ENCODE measurements at regions not wholly inside any gene's neighbourhood (a gene's known extent, or its start where the extent isn't known, plus 50 kb on each side); places are given as distances from the start of the nearest gene placed in this dataset.

DNA sequence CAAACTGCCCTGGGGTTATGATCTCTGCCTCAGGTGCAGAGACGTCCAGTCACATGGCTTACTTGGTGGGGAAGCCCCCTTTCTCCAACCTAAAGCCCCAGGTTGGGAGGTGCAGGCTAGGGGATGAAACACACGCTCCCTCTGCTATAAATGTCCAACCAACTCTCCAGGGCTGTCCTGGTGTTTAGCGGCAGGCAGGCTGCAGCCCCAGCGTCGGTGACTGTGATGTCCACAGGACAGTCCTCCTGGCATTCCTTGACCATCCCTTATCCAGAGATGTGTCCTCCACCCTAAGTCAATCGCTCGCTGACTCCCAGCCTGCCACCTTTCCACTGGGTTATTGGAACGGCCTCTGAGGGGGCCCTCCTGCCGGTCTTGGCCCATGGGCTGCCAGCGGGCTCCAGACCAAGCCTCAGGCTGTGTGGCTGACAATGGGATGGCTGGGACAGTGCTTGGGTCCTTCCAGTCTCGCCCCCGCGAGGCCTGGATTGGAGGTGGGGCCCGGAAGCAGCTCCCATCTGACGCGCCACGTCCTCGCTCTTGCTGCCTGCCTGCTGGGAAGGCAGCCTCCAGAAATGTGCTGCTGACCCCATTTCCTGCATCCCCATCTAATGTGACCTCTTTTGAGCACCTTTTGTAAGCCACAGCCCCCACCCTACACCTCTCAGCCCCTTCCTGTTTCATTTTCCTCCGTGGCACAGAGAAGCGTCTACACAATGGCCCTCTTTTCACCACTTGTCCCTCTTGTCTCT, 60.8 kb upstream of the ADRA2C start:
- H3K9me3 ChIP-seq (ENCODE audit: control insufficient read depth in 2 of 2, insufficient read depth in 1 of 2, low read depth in 1 of 2, low read length in 1 of 2) = no peaks in the 10 kb centered on the region
- H3K4me1 ChIP-seq (ENCODE audit: control insufficient read depth in 2 of 2, insufficient read depth in 2 of 2, low read length in 1 of 2) = peaks cover 0 to 3% of the 10 kb centered on the region in 2 donors
- no peak overlapping the region for H3K4me3 ChIP-seq (ENCODE audit: low read depth in 1 of 2, low read length in 2 of 2)
- WGBS, 2 donors = 83 to 84% methylated on average over 20 of the region's 20 CpGs
- no peaks in the 10 kb centered on the region for H3K36me3 ChIP-seq (ENCODE audit: control insufficient read depth in 2 of 2, insufficient read depth in 2 of 2, low read length in 1 of 2)
- H3K27ac ChIP-seq (ENCODE audit: low read depth in 2 of 2, low read length in 1 of 2) = no peak overlapping the region
- peaks cover 3 to 14% of the 10 kb centered on the region in 2 donors for H3K27me3 ChIP-seq (ENCODE audit: control insufficient read depth in 1 of 2, insufficient read depth in 2 of 2, low read length in 2 of 2)

DNA sequence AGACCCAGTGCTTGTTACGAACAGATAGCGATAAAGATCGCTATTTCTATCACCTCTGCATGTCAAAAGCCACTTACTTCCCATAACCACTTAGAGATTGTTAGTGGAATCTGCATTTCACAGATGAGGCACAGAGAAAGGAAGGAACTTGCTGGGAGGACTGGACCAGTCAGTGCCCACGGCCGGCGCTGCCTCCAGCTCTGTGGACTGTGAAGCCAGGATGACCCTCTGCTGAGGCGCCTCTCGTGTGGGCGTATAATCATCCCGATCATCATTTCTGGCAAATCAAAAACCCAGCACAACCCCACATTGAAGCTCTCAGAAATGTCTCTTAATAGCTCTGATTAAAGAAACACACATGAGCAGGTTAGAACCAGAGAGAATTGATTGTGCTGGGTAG, 61.5 kb upstream of the ADRA2C start:
- Histone ChIP-seq H3K27me3 (ENCODE audit: control insufficient read depth in 1 of 2, insufficient read depth in 2 of 2, low read length in 2 of 2) (peaks cover 3 to 14% of the 10 kb centered on the region in 2 donors), H3K27ac (ENCODE audit: low read depth in 2 of 2, low read length in 1 of 2) (no peak overlapping the region), H3K4me3 (ENCODE audit: low read depth in 1 of 2, low read length in 2 of 2) (no peak overlapping the region), H3K36me3 (ENCODE audit: control insufficient read depth in 2 of 2, insufficient read depth in 2 of 2, low read length in 1 of 2) (no peaks in the 10 kb centered on the region), H3K4me1 (ENCODE audit: control insufficient read depth in 2 of 2, insufficient read depth in 2 of 2, low read length in 1 of 2) (peaks cover 0 to 3% of the 10 kb centered on the region in 2 donors), H3K9me3 (ENCODE audit: control insufficient read depth in 2 of 2, insufficient read depth in 1 of 2, low read depth in 1 of 2, low read length in 1 of 2) (no peaks in the 10 kb centered on the region)
- 80 to 81% methylated on average over 10 of the region's 10 CpGs for WGBS, 2 donors

DNA sequence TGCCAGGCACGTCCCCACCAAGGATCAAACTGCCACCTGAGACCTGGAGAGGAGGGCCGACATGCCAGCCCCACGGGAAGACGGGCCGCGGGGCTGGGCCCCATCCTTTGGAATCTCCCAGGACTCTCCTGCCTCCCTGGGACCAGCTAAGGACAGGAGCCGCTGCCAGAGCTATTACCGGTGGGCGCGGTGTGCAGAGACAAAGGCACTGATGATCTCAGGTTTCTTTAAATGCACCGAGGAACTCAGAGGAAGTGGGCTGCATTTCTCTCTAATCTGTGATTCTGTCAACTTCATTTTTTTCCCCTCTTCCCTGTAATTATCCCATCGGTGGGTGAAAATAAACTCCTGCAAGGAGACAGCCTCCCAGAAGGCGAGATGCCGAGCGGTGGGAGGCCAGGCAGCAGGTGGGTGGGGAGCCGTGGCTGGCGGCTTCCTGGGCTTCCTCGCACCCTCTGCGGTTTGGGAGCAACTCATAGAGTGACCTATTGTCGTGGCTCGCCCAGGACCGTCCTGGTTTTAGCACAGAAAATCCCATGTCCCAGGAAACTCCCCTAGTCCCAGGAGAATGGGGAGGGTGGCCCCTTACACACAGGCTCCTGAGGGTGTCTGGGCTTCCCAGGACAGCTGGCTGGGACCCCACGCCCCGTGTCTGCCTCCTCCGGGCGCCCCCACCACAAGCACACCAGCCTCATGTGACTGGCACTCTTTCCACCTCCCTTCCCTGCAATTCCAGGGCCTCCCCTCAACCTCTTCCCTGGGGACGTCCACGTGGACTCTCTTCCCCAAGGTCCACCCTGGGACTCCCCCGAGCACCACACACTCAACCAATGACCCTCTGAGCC, 62.3 kb upstream of the ADRA2C start:
- Histone ChIP-seq H3K4me1 (ENCODE audit: control insufficient read depth in 2 of 2, insufficient read depth in 2 of 2, low read length in 1 of 2) (peaks cover 0 to 3% of the 10 kb centered on the region in 2 donors), H3K36me3 (ENCODE audit: control insufficient read depth in 2 of 2, insufficient read depth in 2 of 2, low read length in 1 of 2) (no peaks in the 10 kb centered on the region), H3K27ac (ENCODE audit: low read depth in 2 of 2, low read length in 1 of 2) (no peak overlapping the region), H3K27me3 (ENCODE audit: control insufficient read depth in 1 of 2, insufficient read depth in 2 of 2, low read length in 2 of 2) (peaks cover 3 to 18% of the 10 kb centered on the region in 2 donors), H3K9me3 (ENCODE audit: control insufficient read depth in 2 of 2, insufficient read depth in 1 of 2, low read depth in 1 of 2, low read length in 1 of 2) (no peaks in the 10 kb centered on the region), H3K4me3 (ENCODE audit: low read depth in 1 of 2, low read length in 2 of 2) (no peak overlapping the region)
- WGBS, 2 donors = 33 to 36% methylated on average over 29 of the region's 29 CpGs

DNA sequence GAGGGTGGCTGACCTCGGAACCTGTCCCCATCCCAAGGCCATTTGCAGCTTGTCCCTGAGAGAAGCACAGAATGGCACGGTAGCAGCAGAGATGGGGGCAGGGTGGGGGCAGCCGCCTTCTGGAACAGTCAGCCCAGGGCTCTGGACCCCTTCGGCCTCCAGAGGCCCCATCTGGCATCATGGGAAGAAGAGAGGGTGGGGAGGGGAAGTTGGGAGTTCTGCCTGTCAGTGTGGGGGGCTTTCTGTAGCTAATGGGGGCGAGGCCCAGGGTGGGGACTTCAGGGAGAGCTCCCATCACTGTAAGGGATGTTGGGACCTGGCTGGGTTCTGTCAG, 62.9 kb upstream of the ADRA2C start:
- Histone ChIP-seq H3K36me3 (ENCODE audit: control insufficient read depth in 2 of 2, insufficient read depth in 2 of 2, low read length in 1 of 2) (no peaks in the 10 kb centered on the region), H3K4me1 (ENCODE audit: control insufficient read depth in 2 of 2, insufficient read depth in 2 of 2, low read length in 1 of 2) (peaks cover 0 to 3% of the 10 kb centered on the region in 2 donors), H3K4me3 (ENCODE audit: low read depth in 1 of 2, low read length in 2 of 2) (no peak overlapping the region), H3K9me3 (ENCODE audit: control insufficient read depth in 2 of 2, insufficient read depth in 1 of 2, low read depth in 1 of 2, low read length in 1 of 2) (no peaks in the 10 kb centered on the region), H3K27me3 (ENCODE audit: control insufficient read depth in 1 of 2, insufficient read depth in 2 of 2, low read length in 2 of 2) (peaks cover 3 to 18% of the 10 kb centered on the region in 2 donors), H3K27ac (ENCODE audit: low read depth in 2 of 2, low read length in 1 of 2) (no peak overlapping the region)
- 40 to 42% methylated on average over 4 to 5 of the region's 5 CpGs for WGBS, 2 donors

- no peak overlapping the region for H3K4me3 ChIP-seq (ENCODE audit: low read depth in 1 of 2, low read length in 2 of 2)
- peaks cover 0 to 3% of the 10 kb centered on the region in 2 donors for H3K4me1 ChIP-seq (ENCODE audit: control insufficient read depth in 2 of 2, insufficient read depth in 2 of 2, low read length in 1 of 2)
- peaks cover 3 to 18% of the 10 kb centered on the region in 2 donors for H3K27me3 ChIP-seq (ENCODE audit: control insufficient read depth in 1 of 2, insufficient read depth in 2 of 2, low read length in 2 of 2)
- no peak overlapping the region for H3K27ac ChIP-seq (ENCODE audit: low read depth in 2 of 2, low read length in 1 of 2)
- no peaks in the 10 kb centered on the region for H3K9me3 ChIP-seq (ENCODE audit: control insufficient read depth in 2 of 2, insufficient read depth in 1 of 2, low read depth in 1 of 2, low read length in 1 of 2)
- no peaks in the 10 kb centered on the region for H3K36me3 ChIP-seq (ENCODE audit: control insufficient read depth in 2 of 2, insufficient read depth in 2 of 2, low read length in 1 of 2)
- WGBS, 2 donors = 52 to 56% methylated on average over 31 of the region's 31 CpGs
These were observed 63.5 kb upstream of the ADRA2C start for GRCh38 chr4:3702561-3703221.

DNA sequence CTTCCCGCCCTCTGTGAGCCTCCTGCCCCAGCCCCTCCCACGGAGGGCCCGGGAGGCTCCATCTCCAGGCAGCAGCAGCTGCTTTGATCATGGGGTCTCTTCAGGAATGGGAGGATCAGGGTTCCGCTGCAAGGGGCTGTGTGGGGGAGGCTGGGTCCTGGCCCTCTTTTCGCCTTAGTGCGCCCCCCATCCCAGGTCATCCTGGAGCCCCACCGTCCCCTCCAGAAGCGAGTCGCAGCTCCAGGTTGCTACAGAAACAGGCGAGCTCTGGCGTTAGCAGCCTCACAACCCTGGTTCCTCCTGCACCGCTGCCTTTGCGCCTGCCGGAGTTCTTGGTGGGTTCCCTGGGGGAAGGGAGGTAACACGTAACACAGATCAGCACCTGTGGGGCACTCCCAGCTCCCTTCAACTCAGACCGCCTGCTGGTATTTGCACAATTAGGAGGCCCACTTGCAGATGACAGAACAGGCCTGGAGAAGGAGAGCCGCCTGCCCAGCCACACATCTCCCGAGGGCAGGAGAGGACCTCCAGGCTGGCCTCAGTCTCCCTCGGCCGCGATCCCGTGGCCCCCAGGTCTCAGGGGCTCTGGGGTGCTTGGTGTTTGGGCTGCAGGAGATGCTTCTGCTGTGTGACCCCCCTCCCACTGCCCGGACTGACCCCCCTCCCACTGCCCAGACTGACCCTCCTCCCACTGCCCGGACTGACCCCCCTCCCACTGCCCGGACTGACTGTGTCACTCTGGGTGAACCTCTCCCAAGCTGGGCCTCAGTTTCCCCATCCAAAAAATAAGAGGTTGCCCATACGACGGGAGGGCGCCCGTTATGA, 64.2 kb upstream of the ADRA2C start:
- H3K27ac ChIP-seq (ENCODE audit: low read depth in 2 of 2, low read length in 1 of 2) = no peak overlapping the region
- H3K36me3 ChIP-seq (ENCODE audit: control insufficient read depth in 2 of 2, insufficient read depth in 2 of 2, low read length in 1 of 2) = no peaks in the 10 kb centered on the region
- H3K4me3 ChIP-seq (ENCODE audit: low read depth in 1 of 2, low read length in 2 of 2) = no peak overlapping the region
- H3K27me3 ChIP-seq (ENCODE audit: control insufficient read depth in 1 of 2, insufficient read depth in 2 of 2, low read length in 2 of 2) = peaks cover under 1 to 18% of the 10 kb centered on the region in 2 donors
- no peaks in the 10 kb centered on the region for H3K9me3 ChIP-seq (ENCODE audit: control insufficient read depth in 2 of 2, insufficient read depth in 1 of 2, low read depth in 1 of 2, low read length in 1 of 2)
- WGBS, 2 donors = 51 to 59% methylated on average over 28 to 29 of the region's 29 CpGs
- peaks cover 0 to 1% of the 10 kb centered on the region in 2 donors for H3K4me1 ChIP-seq (ENCODE audit: control insufficient read depth in 2 of 2, insufficient read depth in 2 of 2, low read length in 1 of 2)

DNA sequence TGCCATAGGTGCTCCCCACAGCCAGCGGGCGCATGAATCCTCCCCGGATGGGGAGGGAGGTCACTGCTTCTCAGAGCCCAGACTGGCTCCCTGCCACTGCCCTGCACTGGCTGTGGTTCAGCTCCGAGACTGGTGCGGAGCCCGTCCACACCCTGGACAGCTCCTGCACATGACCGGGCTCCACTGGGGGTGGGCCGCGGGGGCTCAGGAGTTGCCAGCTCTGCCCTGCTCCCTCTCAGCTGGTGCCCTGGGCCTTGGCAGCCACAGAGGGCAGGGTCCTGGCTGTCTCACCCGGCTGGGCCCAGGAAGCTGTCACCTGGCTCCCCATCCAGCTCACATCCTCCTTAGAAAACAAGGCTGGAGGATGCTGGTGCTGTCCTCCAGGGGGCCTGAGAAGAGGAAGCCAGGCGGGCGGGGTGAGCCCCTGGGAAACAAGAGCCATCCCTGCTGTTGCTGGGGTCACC, 64.9 kb upstream of the ADRA2C start:
- Histone ChIP-seq H3K9me3 (ENCODE audit: control insufficient read depth in 2 of 2, insufficient read depth in 1 of 2, low read depth in 1 of 2, low read length in 1 of 2) (no peaks in the 10 kb centered on the region), H3K4me1 (ENCODE audit: control insufficient read depth in 2 of 2, insufficient read depth in 2 of 2, low read length in 1 of 2) (no peaks in the 10 kb centered on the region), H3K36me3 (ENCODE audit: control insufficient read depth in 2 of 2, insufficient read depth in 2 of 2, low read length in 1 of 2) (no peaks in the 10 kb centered on the region), H3K27ac (ENCODE audit: low read depth in 2 of 2, low read length in 1 of 2) (no peak overlapping the region), H3K4me3 (ENCODE audit: low read depth in 1 of 2, low read length in 2 of 2) (no peak overlapping the region), H3K27me3 (ENCODE audit: control insufficient read depth in 1 of 2, insufficient read depth in 2 of 2, low read length in 2 of 2) (peaks cover 0 to 18% of the 10 kb centered on the region in 2 donors)
- 37 to 43% methylated on average over 12 of the region's 12 CpGs for WGBS, 2 donors

DNA sequence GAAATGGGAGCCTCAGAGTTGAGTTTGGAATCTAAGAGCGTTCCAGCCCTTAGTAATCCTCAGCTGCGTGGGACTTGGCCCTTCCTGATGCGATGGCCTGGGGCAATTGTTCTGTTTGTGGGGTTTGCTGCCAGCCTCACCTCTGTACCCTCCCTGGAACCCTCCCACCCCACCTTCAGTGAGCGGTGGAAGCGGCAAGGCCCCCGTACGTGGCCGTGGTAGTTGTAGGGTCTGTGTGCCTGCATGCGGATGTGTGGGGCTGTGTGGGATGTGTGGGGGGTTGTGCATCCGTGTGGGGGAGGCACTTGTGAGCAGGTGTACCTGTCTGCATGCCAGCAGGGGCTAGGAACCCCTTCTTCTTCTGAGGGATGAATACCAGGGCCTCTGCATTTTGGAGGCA, 65.4 kb upstream of the ADRA2C start:
- Histone ChIP-seq H3K27ac (ENCODE audit: low read depth in 2 of 2, low read length in 1 of 2) (no peak overlapping the region), H3K4me3 (ENCODE audit: low read depth in 1 of 2, low read length in 2 of 2) (no peak overlapping the region), H3K9me3 (ENCODE audit: control insufficient read depth in 2 of 2, insufficient read depth in 1 of 2, low read depth in 1 of 2, low read length in 1 of 2) (peaks cover 0 to 2% of the 10 kb centered on the region in 2 donors), H3K4me1 (ENCODE audit: control insufficient read depth in 2 of 2, insufficient read depth in 2 of 2, low read length in 1 of 2) (no peaks in the 10 kb centered on the region), H3K36me3 (ENCODE audit: control insufficient read depth in 2 of 2, insufficient read depth in 2 of 2, low read length in 1 of 2) (no peaks in the 10 kb centered on the region), H3K27me3 (ENCODE audit: control insufficient read depth in 1 of 2, insufficient read depth in 2 of 2, low read length in 2 of 2) (peaks cover 0 to 18% of the 10 kb centered on the region in 2 donors)
- 55 to 72% methylated on average over 10 of the region's 10 CpGs for WGBS, 2 donors

- Histone ChIP-seq H3K36me3 (ENCODE audit: control insufficient read depth in 2 of 2, insufficient read depth in 2 of 2, low read length in 1 of 2) (no peaks in the 10 kb centered on the region), H3K27me3 (ENCODE audit: control insufficient read depth in 1 of 2, insufficient read depth in 2 of 2, low read length in 2 of 2) (peaks cover 0 to 18% of the 10 kb centered on the region in 2 donors), H3K4me1 (ENCODE audit: control insufficient read depth in 2 of 2, insufficient read depth in 2 of 2, low read length in 1 of 2) (no peaks in the 10 kb centered on the region), H3K4me3 (ENCODE audit: low read depth in 1 of 2, low read length in 2 of 2) (no peak overlapping the region), H3K9me3 (ENCODE audit: control insufficient read depth in 2 of 2, insufficient read depth in 1 of 2, low read depth in 1 of 2, low read length in 1 of 2) (peaks cover 0 to 2% of the 10 kb centered on the region in 2 donors), H3K27ac (ENCODE audit: low read depth in 2 of 2, low read length in 1 of 2) (no peak overlapping the region)
- WGBS, 2 donors = 62 to 63% methylated on average over 6 of the region's 6 CpGs
These were observed 66.0 kb upstream of the ADRA2C start for GRCh38 chr4:3700223-3700622.
